Kidney (tissue), 13 donors: ENCODE measurements at regions not wholly inside any gene's neighbourhood (a gene's known extent, or its start where the extent isn't known, plus 50 kb on each side); places are given as distances from the start of the nearest gene placed in this dataset.

ENCODE experiments used
- DNase-seq, 5 donors: peaks; one replicate each; pipeline ENCODE4 v3.0.0-alpha.2; 2013 to 2020
- FAIRE-seq: peaks from 2 replicates; lab custom pipeline; 2012; peaks lifted over from hg19 to GRCh38; lab: Jason Lieb, UNC
- H3K27ac ChIP-seq, 2 donors: one replicate each; pipeline ENCODE4 v1.7.0; 2013; ENCODE audit warnings: low read depth in 2 of 2, low read length in 2 of 2, inconsistent platforms in 1 of 2
- H3K27me3 ChIP-seq: one replicate; pipeline ENCODE4 v1.7.1; 2013; ENCODE audit warnings: low read length, inconsistent platforms; ENCODE audit not compliant: control insufficient read depth, insufficient read depth
- H3K36me3 ChIP-seq, 3 donors: one replicate each; pipeline versions ENCODE4 v1.7.0 to v1.7.1; 2013; ENCODE audit warnings: low read length in 3 of 3, control low read depth in 1 of 3, inconsistent platforms in 1 of 3; ENCODE audit not compliant: insufficient read depth in 3 of 3, control insufficient read depth in 2 of 3
- H3K4me1 ChIP-seq, 3 donors: one replicate each; pipeline versions ENCODE4 v1.7.0 to v1.7.1; 2013; ENCODE audit warnings: low read length in 3 of 3, inconsistent platforms in 1 of 3, low read depth in 1 of 3; ENCODE audit not compliant: control insufficient read depth in 2 of 3, insufficient read depth in 2 of 3
- H3K4me3 ChIP-seq, 3 donors: one replicate each; pipeline versions ENCODE4 v1.7.0 to v1.8.1; 2013; ENCODE audit warnings: low read length in 3 of 3, control low read depth in 1 of 3, inconsistent platforms in 1 of 3
- H3K9ac ChIP-seq, 3 donors: one replicate each; pipeline versions ENCODE4 v1.7.0 to v1.7.1; 2013; ENCODE audit warnings: low read length in 3 of 3, control low read depth in 1 of 3, inconsistent platforms in 1 of 3
- H3K9me3 ChIP-seq, 3 donors: one replicate each; pipeline versions ENCODE4 v1.7.0 to v1.7.1; 2013; ENCODE audit warnings: low read length in 3 of 3, control low read depth in 1 of 3, inconsistent platforms in 1 of 3; ENCODE audit not compliant: control insufficient read depth in 2 of 3, insufficient read depth in 1 of 3
- CTCF ChIP-seq: IDR thresholded peaks from 3 replicates; pipeline ENCODE4 v1.5.1; 2012; ENCODE audit warnings: mild to moderate bottlenecking, moderate library complexity, borderline replicate concordance; ENCODE audit not compliant: insufficient read depth; ENCODE audit errors: extremely low read depth
- intact Hi-C: fragments of 100-400 bp; cut with DNase I; formaldehyde crosslinking; loops from one replicate; pipeline ENCODE4 v1.11.1; 2022
- donor health status: control.
- donor health status: control.
- donor health status: control.
- donor health status: control.
- donor health status: control.
- donor health status: DM: yes; HTN: yes; CAD: no.
- donor health status: Normal renal cell carcinoma (clear cell type).

GRCh38 chr14:76687611-76688382 lies 73.5 kb upstream of the VASH1 start:
- Histone ChIP-seq H3K27ac (no peak overlapping the region), H3K9me3 (peaks cover 0 to 25% (median 2%) of the 10 kb centered on the region in 3 donors), H3K4me1 (no peaks in the 10 kb centered on the region), H3K4me3 (no peak overlapping the region), H3K27me3 (no peaks in the 10 kb centered on the region), H3K36me3 (no peaks in the 10 kb centered on the region), H3K9ac (no peak overlapping the region)
- no peak for DNase-seq
- no peak for FAIRE-seq
- intact Hi-C loops: no loop called here
- TF ChIP-seq CTCF: no peak

- no peak overlapping the region for H3K9ac ChIP-seq
- TF ChIP-seq CTCF: no peak
- no peak for FAIRE-seq
These were observed 72.9 kb upstream of the VASH1 start for GRCh38 chr14:76688383-76688671.

GRCh38 chr14:76690502-76691105 lies 70.7 kb upstream of the VASH1 start:
- Histone ChIP-seq H3K36me3 (no peaks in the 10 kb centered on the region), H3K4me3 (no peak overlapping the region), H3K27ac (no peak overlapping the region), H3K27me3 (no peaks in the 10 kb centered on the region), H3K9me3 (peaks cover 0 to 16% (median 2%) of the 10 kb centered on the region in 3 donors), H3K9ac (no peak overlapping the region), H3K4me1 (no peaks in the 10 kb centered on the region)
- TF ChIP-seq CTCF: no peak
- no peak for DNase-seq
- FAIRE-seq: no peak
- intact Hi-C loops: no loop called here

More at GRCh38 chr14:76688383-76688671, 72.9 kb upstream of the VASH1 start:
- Histone ChIP-seq H3K9me3 (peaks cover 0 to 21% (median 2%) of the 10 kb centered on the region in 3 donors), H3K4me3 (no peak overlapping the region), H3K36me3 (no peaks in the 10 kb centered on the region), H3K27ac (no peak overlapping the region), H3K27me3 (no peaks in the 10 kb centered on the region), H3K4me1 (no peaks in the 10 kb centered on the region)
- intact Hi-C loops: no loop called here
- DNase-seq: no peak

- intact Hi-C loops: no loop called here
- FAIRE-seq (no peak), DNase-seq (no peak)
- H3K4me3 ChIP-seq: no peak overlapping the region
- H3K27ac ChIP-seq: no peak overlapping the region
- H3K9ac ChIP-seq: no peak overlapping the region
- H3K36me3 ChIP-seq: no peaks in the 10 kb centered on the region
- TF ChIP-seq CTCF: no peak
- no peaks in the 10 kb centered on the region for H3K4me1 ChIP-seq
- H3K27me3 ChIP-seq: no peaks in the 10 kb centered on the region
- no peaks in the 10 kb centered on the region for H3K9me3 ChIP-seq
These were observed 67.2 kb upstream of the VASH1 start for GRCh38 chr14:76694106-76694505.
